ENCODE measurements at regions not wholly inside any gene's neighbourhood (a gene's known extent, or its start where the extent isn't known, plus 50 kb on each side); places are given as distances from the start of the nearest gene placed in this dataset.

GRCh38 chr12:84036912-84037311 lies 875.7 kb downstream of the SLC6A15 start:
- no peak for DNase-seq
- no peak overlapping the region for H2AFZ ChIP-seq (ENCODE audit: insufficient read depth, low read depth, low read length, poor library complexity, severe bottlenecking)
- intact Hi-C loops (cut with micrococcal nuclease): no loop called here
- no peak overlapping the region for H3K9ac ChIP-seq (ENCODE audit: insufficient read depth, low read length, poor library complexity, severe bottlenecking)
- WGBS (ENCODE audit: insufficient coverage): no CpG with 5 or more reads among the region's 3 CpGs
- peaks cover 15 to 22% of the 10 kb centered on the region in 2 donors for H3K9me3 ChIP-seq (replicated peaks in 1 of 2; ENCODE audit: control insufficient read depth in 1 of 2, insufficient read depth in 1 of 2, low read length in 2 of 2)
- H3K27ac ChIP-seq (ENCODE audit: low read depth in 1 of 2, low read length in 2 of 2): no peak overlapping the region
- H3K4me1 ChIP-seq (ENCODE audit: control insufficient read depth in 1 of 2, insufficient read depth in 2 of 2, low read length in 2 of 2): no peaks in the 10 kb centered on the region
- H3K9me3 Mint-ChIP-seq: peaks cover 3 to 27% (median 11%) of the 10 kb centered on the region in 7 donors
- H3K36me3 Mint-ChIP-seq: no peaks in the 10 kb centered on the region
- no peaks in the 10 kb centered on the region for H3K79me2 ChIP-seq (ENCODE audit: insufficient read depth, low read length)
- no peak overlapping the region for H3K27ac Mint-ChIP-seq
- H3K4me3 Mint-ChIP-seq: no peak overlapping the region
- no peaks in the 10 kb centered on the region for H4K20me1 ChIP-seq (ENCODE audit: insufficient read depth, low read length)
- no peak overlapping the region for H3K4me2 ChIP-seq (replicated peaks; ENCODE audit: extremely low read depth, low read length, poor library complexity, severe bottlenecking)
- no peak overlapping the region for H3K4me3 ChIP-seq (replicated peaks in 1 of 3; ENCODE audit: low read depth in 2 of 3, low read length in 3 of 3)
- H3K27me3 Mint-ChIP-seq (ENCODE audit: low read depth in 3 of 3): no peaks in the 10 kb centered on the region
- no peak for TF ChIP-seq CTCF (IDR thresholded peaks at IDR 0.05)
- no peaks in the 10 kb centered on the region for H3K4me1 Mint-ChIP-seq
- no peaks in the 10 kb centered on the region for H3K36me3 ChIP-seq (replicated peaks in 1 of 2; ENCODE audit: control insufficient read depth in 1 of 2, insufficient read depth in 2 of 2, low read length in 2 of 2)
- no peaks in the 10 kb centered on the region for H3K27me3 ChIP-seq (ENCODE audit: control insufficient read depth in 2 of 2, insufficient read depth in 2 of 2, low read length in 2 of 2)

GRCh38 chr12:84035766-84036165 lies 876.8 kb downstream of the SLC6A15 start:
- Histone ChIP-seq H4K20me1 (ENCODE audit: insufficient read depth, low read length) (no peaks in the 10 kb centered on the region), H3K79me2 (ENCODE audit: insufficient read depth, low read length) (no peaks in the 10 kb centered on the region)
- intact Hi-C loops (cut with micrococcal nuclease): no loop called here

More at GRCh38 chr12:84035766-84036165, 876.8 kb downstream of the SLC6A15 start:
- Histone ChIP-seq H3K36me3 (replicated peaks in 1 of 2; ENCODE audit: control insufficient read depth in 1 of 2, insufficient read depth in 2 of 2, low read length in 2 of 2) (no peaks in the 10 kb centered on the region), H3K4me1 (ENCODE audit: control insufficient read depth in 1 of 2, insufficient read depth in 2 of 2, low read length in 2 of 2) (no peaks in the 10 kb centered on the region), H3K4me3 (replicated peaks in 1 of 3; ENCODE audit: low read depth in 2 of 3, low read length in 3 of 3) (no peak overlapping the region), H3K9me3 (replicated peaks in 1 of 2; ENCODE audit: control insufficient read depth in 1 of 2, insufficient read depth in 1 of 2, low read length in 2 of 2) (peaks cover 15 to 25% of the 10 kb centered on the region in 2 donors), H3K9ac (ENCODE audit: insufficient read depth, low read length, poor library complexity, severe bottlenecking) (no peak overlapping the region), H3K27ac (ENCODE audit: low read depth in 1 of 2, low read length in 2 of 2) (no peak overlapping the region), H2AFZ (ENCODE audit: insufficient read depth, low read depth, low read length, poor library complexity, severe bottlenecking) (no peak overlapping the region), H3K4me2 (replicated peaks; ENCODE audit: extremely low read depth, low read length, poor library complexity, severe bottlenecking) (no peak overlapping the region), H3K27me3 (ENCODE audit: control insufficient read depth in 2 of 2, insufficient read depth in 2 of 2, low read length in 2 of 2) (no peaks in the 10 kb centered on the region)
- TF ChIP-seq CTCF (IDR thresholded peaks at IDR 0.05): no peak
- no peaks in the 10 kb centered on the region for H3K27me3 Mint-ChIP-seq (ENCODE audit: low read depth in 3 of 3)
- no peak for DNase-seq
- WGBS (ENCODE audit: insufficient coverage): no CpG with 5 or more reads among the region's 3 CpGs
- no peak overlapping the region for H3K27ac Mint-ChIP-seq
- no peaks in the 10 kb centered on the region for H3K36me3 Mint-ChIP-seq
- H3K4me3 Mint-ChIP-seq: no peak overlapping the region
- H3K9me3 Mint-ChIP-seq: peaks cover 3 to 30% (median 11%) of the 10 kb centered on the region in 7 donors
- no peaks in the 10 kb centered on the region for H3K4me1 Mint-ChIP-seq

Data from CD14-positive monocyte (primary cell).